ENCODE measurements at regions not wholly inside any gene's neighbourhood (a gene's known extent, or its start where the extent isn't known, plus 50 kb on each side); places are given as distances from the start of the nearest gene placed in this dataset.

- no peak overlapping the region for H3K4me3 ChIP-seq (ENCODE audit: control insufficient read depth, low read depth, low read length)
- DNase-seq (ENCODE audit: low read depth) = no peak
- TF ChIP-seq CTCF (conservative IDR thresholded peaks at IDR 0.05; ENCODE audit: control insufficient read depth, insufficient read depth, low read depth, low read length) = no peak
These were observed 64.6 kb upstream of the SPAG17 start for GRCh38 chr1:118249641-118250040.

- peak; percentile 57 for TF ChIP-seq CTCF (conservative IDR thresholded peaks at IDR 0.05; ENCODE audit: control insufficient read depth, insufficient read depth, low read depth, low read length)
- no peak overlapping the region for H3K4me3 ChIP-seq (ENCODE audit: control insufficient read depth, low read depth, low read length)
- DNase-seq (ENCODE audit: low read depth) = peak; percentile 23
These were observed 62.6 kb upstream of the SPAG17 start for GRCh38 chr1:118247593-118247992.

GRCh38 chr1:118246646-118247045 is 61.6 kb upstream of the SPAG17 start:
- no peak for DNase-seq (ENCODE audit: low read depth)
- TF ChIP-seq CTCF (conservative IDR thresholded peaks at IDR 0.05; ENCODE audit: control insufficient read depth, insufficient read depth, low read depth, low read length) = no peak
- no peak overlapping the region for H3K4me3 ChIP-seq (ENCODE audit: control insufficient read depth, low read depth, low read length)

GRCh38 chr1:118244194-118244593 is 59.2 kb upstream of the SPAG17 start:
- DNase-seq (ENCODE audit: low read depth) = no peak
- H3K4me3 ChIP-seq (ENCODE audit: control insufficient read depth, low read depth, low read length) = no peak overlapping the region
- TF ChIP-seq CTCF (conservative IDR thresholded peaks at IDR 0.05; ENCODE audit: control insufficient read depth, insufficient read depth, low read depth, low read length) = no peak

GRCh38 chr1:118243269-118243668 is 58.2 kb upstream of the SPAG17 start:
- H3K4me3 ChIP-seq (ENCODE audit: control insufficient read depth, low read depth, low read length) = no peak overlapping the region
- no peak for TF ChIP-seq CTCF (conservative IDR thresholded peaks at IDR 0.05; ENCODE audit: control insufficient read depth, insufficient read depth, low read depth, low read length)

More at GRCh38 chr1:118243269-118243668, 58.2 kb upstream of the SPAG17 start:
- no peak for DNase-seq (ENCODE audit: low read depth)
